ENCODE measurements at regions not wholly inside any gene's neighbourhood (a gene's known extent, or its start where the extent isn't known, plus 50 kb on each side); places are given as distances from the start of the nearest gene placed in this dataset.

GRCh38 chr7:38120076-38120475 lies 58.0 kb upstream of the STARD3NL start:
- H3K27me3 ChIP-seq: no peaks in the 10 kb centered on the region
- no peak overlapping the region for H3K4me3 ChIP-seq
- no peaks in the 10 kb centered on the region for H3K9me3 ChIP-seq
- DNase-seq (no peak), ATAC-seq (ENCODE audit: low FRiP score in 2 of 2) (no peak)
- H3K27ac ChIP-seq: no peak overlapping the region
- H3K4me1 ChIP-seq: no peaks in the 10 kb centered on the region
- WGBS, 2 donors: 94% methylated on average over 1 of the region's 1 CpG
- TF ChIP-seq EP300 (IDR thresholded peaks at IDR 0.05) (no peak), POLR2AphosphoS5 (IDR thresholded peaks at IDR 0.05) (no peak)
- TF ChIP-seq, protein P1, sequence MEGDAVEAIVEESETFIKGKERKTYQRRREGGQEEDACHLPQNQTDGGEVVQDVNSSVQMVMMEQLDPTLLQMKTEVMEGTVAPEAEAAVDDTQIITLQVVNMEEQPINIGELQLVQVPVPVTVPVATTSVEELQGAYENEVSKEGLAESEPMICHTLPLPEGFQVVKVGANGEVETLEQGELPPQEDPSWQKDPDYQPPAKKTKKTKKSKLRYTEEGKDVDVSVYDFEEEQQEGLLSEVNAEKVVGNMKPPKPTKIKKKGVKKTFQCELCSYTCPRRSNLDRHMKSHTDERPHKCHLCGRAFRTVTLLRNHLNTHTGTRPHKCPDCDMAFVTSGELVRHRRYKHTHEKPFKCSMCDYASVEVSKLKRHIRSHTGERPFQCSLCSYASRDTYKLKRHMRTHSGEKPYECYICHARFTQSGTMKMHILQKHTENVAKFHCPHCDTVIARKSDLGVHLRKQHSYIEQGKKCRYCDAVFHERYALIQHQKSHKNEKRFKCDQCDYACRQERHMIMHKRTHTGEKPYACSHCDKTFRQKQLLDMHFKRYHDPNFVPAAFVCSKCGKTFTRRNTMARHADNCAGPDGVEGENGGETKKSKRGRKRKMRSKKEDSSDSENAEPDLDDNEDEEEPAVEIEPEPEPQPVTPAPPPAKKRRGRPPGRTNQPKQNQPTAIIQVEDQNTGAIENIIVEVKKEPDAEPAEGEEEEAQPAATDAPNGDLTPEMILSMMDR (IDR thresholded peaks at IDR 0.05): no peak
- no peaks in the 10 kb centered on the region for H3K36me3 ChIP-seq

DNA sequence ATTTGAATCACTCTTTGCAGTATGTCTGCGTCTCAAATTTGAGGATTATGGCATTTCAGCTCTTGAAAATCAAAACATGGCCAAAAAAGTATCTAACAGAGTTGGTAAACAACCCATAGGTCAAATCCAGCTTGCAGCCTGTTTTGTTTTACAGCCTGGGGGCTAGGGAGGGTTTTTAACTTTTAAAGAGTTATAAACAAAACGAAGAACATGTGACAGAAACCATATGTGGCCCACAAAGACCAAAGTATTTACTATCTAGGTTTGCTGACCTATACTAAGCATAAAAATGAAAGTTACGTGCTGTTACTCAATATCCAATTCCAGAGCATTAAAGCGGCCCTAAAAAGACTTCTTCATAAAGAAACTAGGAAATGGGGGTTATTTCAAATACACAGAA lies 55.5 kb upstream of the STARD3NL start:
- DNase-seq (no peak), ATAC-seq (ENCODE audit: low FRiP score in 2 of 2) (no peak)
- TF ChIP-seq, protein P1 (IDR thresholded peaks at IDR 0.05): no peak
- TF ChIP-seq POLR2AphosphoS5 (IDR thresholded peaks at IDR 0.05) (no peak), POLR2A (IDR thresholded peaks at IDR 0.05) (no peak), EP300 (IDR thresholded peaks at IDR 0.05) (no peak)
- no peaks in the 10 kb centered on the region for H3K36me3 ChIP-seq
- H3K9me3 ChIP-seq: no peaks in the 10 kb centered on the region
- H3K27me3 ChIP-seq: no peaks in the 10 kb centered on the region
- H3K27ac ChIP-seq: no peak overlapping the region
- no peak overlapping the region for H3K4me3 ChIP-seq
- H3K4me1 ChIP-seq: no peaks in the 10 kb centered on the region
- 79 to 89% methylated on average over 4 of the region's 4 CpGs for WGBS, 2 donors

GRCh38 chr7:38123494-38123893 lies 54.6 kb upstream of the STARD3NL start:
- Histone ChIP-seq H3K27me3 (no peaks in the 10 kb centered on the region), H3K4me3 (no peak overlapping the region), H3K9me3 (no peaks in the 10 kb centered on the region), H3K27ac (no peak overlapping the region), H3K36me3 (no peaks in the 10 kb centered on the region), H3K4me1 (no peaks in the 10 kb centered on the region)
- WGBS, 2 donors: 89 to 91% methylated on average over 3 of the region's 3 CpGs
- ATAC-seq (ENCODE audit: low FRiP score in 2 of 2) (no peak), DNase-seq (no peak)
- TF ChIP-seq EP300 (IDR thresholded peaks at IDR 0.05): no peak
- no peak for TF ChIP-seq POLR2AphosphoS5 (IDR thresholded peaks at IDR 0.05)
- TF ChIP-seq POLR2A (IDR thresholded peaks at IDR 0.05): no peak
- TF ChIP-seq, protein P1 (IDR thresholded peaks at IDR 0.05): no peak

GRCh38 chr7:38127216-38128207 lies 50.5 kb upstream of the STARD3NL start:
- DNase-seq (no peak), ATAC-seq (ENCODE audit: low FRiP score in 2 of 2) (no peak)
- H3K27me3 ChIP-seq: no peaks in the 10 kb centered on the region
- H3K27ac ChIP-seq: no peak overlapping the region
- WGBS, 2 donors: 60 to 61% methylated on average over 7 of the region's 7 CpGs
- H3K36me3 ChIP-seq: no peaks in the 10 kb centered on the region
- H3K4me3 ChIP-seq: no peak overlapping the region
- TF ChIP-seq POLR2A (IDR thresholded peaks at IDR 0.05): no peak
- TF ChIP-seq POLR2AphosphoS5 (IDR thresholded peaks at IDR 0.05): no peak
- TF ChIP-seq, protein P1 (IDR thresholded peaks at IDR 0.05): no peak
- TF ChIP-seq EP300 (IDR thresholded peaks at IDR 0.05): no peak
- H3K9me3 ChIP-seq: no peaks in the 10 kb centered on the region
- H3K4me1 ChIP-seq: no peaks in the 10 kb centered on the region
